ENCODE measurements at regions not wholly inside any gene's neighbourhood (a gene's known extent, or its start where the extent isn't known, plus 50 kb on each side); places are given as distances from the start of the nearest gene placed in this dataset.

DNA sequence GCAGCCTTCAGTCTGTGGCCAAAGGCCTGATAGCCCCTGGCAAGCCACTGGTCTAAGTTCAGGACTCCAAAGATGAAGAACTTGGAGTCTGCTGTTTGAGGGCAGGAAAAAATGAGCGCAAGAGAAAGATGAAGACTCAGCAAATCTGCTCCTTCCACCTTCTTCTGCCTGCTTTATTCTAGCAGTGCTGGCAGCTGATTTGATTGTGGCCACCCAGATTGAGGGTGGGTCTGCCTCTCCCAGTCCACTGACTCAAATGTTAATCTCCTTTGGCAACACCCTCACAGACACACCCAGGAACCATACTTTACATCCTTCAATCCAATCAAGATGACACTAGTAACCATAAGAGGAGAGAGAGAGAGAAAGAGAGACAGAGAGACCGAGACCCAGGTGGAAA is 127.6 kb downstream of the UTP18 start:
- WGBS, 2 experiments (ENCODE audit: low coverage in 1 of 2, low lambda C conversion rate in 2 of 2, missing lambda C conversion rate in 2 of 2), result 14 to 34% methylated on average over 2 of the region's 2 CpGs
- no peak overlapping the region for H3K9ac ChIP-seq

GRCh38 chr17:51389875-51390274 is 129.5 kb downstream of the UTP18 start:
- Histone ChIP-seq H3K27me3 (replicated peaks; ENCODE audit: insufficient read depth) (no peaks in the 10 kb centered on the region), H3K4me2 (ENCODE audit: unreplicated experiment) (no peak overlapping the region), H3K4me3 (no peak overlapping the region), H3K9me2 (ENCODE audit: insufficient read depth) (no peaks in the 10 kb centered on the region), H3K27ac (no peak overlapping the region), H2AFZ (no peak overlapping the region), H3F3A (ENCODE audit: insufficient read depth) (no peaks in the 10 kb centered on the region), H3K9ac (no peak overlapping the region), H4K20me1 (ENCODE audit: insufficient read depth) (no peaks in the 10 kb centered on the region), H3K79me2 (ENCODE audit: insufficient read depth) (no peaks in the 10 kb centered on the region), H3K36me3 (ENCODE audit: low read depth) (no peaks in the 10 kb centered on the region), H3K9me3 (ENCODE audit: low read depth) (no peaks in the 10 kb centered on the region), H3K4me1 (ENCODE audit: insufficient read depth) (no peaks in the 10 kb centered on the region)
- in situ Hi-C loops (cut with MboI), result no loop called here
- no peak for TF ChIP-seq EZH2phosphoT487 (IDR thresholded peaks at IDR 0.05; ENCODE audit: insufficient read depth, low read depth)
- no peak for TF ChIP-seq EZH2 (IDR thresholded peaks at IDR 0.05; ENCODE audit: insufficient read depth, poor library complexity, severe bottlenecking)
- 4% methylated on average over 1 of the region's 1 CpG for WGBS, 2 experiments (ENCODE audit: low coverage in 1 of 2, low lambda C conversion rate in 2 of 2, missing lambda C conversion rate in 2 of 2)
- no peak for DNase-seq

More for the DNA sequence above, 127.6 kb downstream of the UTP18 start:
- H2AFZ ChIP-seq, result no peak overlapping the region
- no peaks in the 10 kb centered on the region for H3K27me3 ChIP-seq (replicated peaks; ENCODE audit: insufficient read depth)
- no peak overlapping the region for H3K4me3 ChIP-seq
- H3K4me1 ChIP-seq (ENCODE audit: insufficient read depth), result no peaks in the 10 kb centered on the region
- no peaks in the 10 kb centered on the region for H3K9me3 ChIP-seq (ENCODE audit: low read depth)
- H4K20me1 ChIP-seq (ENCODE audit: insufficient read depth), result no peaks in the 10 kb centered on the region
- no peak for DNase-seq
- H3K36me3 ChIP-seq (ENCODE audit: low read depth), result no peaks in the 10 kb centered on the region
- TF ChIP-seq EZH2 (IDR thresholded peaks at IDR 0.05; ENCODE audit: insufficient read depth, poor library complexity, severe bottlenecking), result no peak
- no peak for TF ChIP-seq EZH2phosphoT487 (IDR thresholded peaks at IDR 0.05; ENCODE audit: insufficient read depth, low read depth)
- no peaks in the 10 kb centered on the region for H3K79me2 ChIP-seq (ENCODE audit: insufficient read depth)
- no peak overlapping the region for H3K4me2 ChIP-seq (ENCODE audit: unreplicated experiment)
- no peaks in the 10 kb centered on the region for H3K9me2 ChIP-seq (ENCODE audit: insufficient read depth)
- no peak overlapping the region for H3K27ac ChIP-seq
- in situ Hi-C loops (cut with MboI), result no loop called here
- H3F3A ChIP-seq (ENCODE audit: insufficient read depth), result no peaks in the 10 kb centered on the region

DNA sequence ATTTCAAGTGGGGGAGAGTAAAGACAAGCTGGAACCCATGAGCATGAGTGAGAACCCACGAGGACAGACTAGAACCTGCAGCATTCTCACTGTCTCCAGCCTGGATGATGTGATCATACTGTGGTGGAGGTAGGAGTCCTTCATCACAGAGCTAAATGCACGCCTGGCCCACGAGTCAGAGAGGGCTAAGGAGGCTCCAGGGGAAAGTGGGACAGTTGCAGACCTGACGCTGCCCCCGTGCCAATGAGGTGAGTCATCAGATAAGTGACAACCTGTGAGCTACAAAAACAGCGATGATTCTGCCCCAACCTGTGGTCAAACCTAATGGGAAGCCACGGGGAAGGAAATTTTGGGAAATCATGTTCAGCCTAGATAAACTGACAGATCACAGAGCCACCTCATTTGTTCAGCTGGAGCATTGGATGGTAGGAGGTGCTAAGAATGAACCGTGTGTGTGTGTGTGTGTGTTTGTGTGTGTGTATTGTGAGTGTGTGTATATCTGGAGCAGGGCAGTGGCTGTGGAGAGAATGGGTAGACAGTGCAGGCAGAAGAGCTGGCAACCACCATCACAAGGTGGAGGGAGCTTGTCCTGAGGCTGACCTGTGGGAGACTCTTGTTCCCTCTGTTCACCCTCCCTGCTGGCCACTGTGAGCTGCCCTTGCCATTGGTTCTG is 131.8 kb downstream of the UTP18 start:
- H3K36me3 ChIP-seq (ENCODE audit: low read depth), result no peaks in the 10 kb centered on the region
- H3K27ac ChIP-seq, result no peak overlapping the region
- no peak overlapping the region for H2AFZ ChIP-seq
- no peaks in the 10 kb centered on the region for H3K9me3 ChIP-seq (ENCODE audit: low read depth)
- no peak for TF ChIP-seq EZH2 (IDR thresholded peaks at IDR 0.05; ENCODE audit: insufficient read depth, poor library complexity, severe bottlenecking)
- no peak for TF ChIP-seq EZH2phosphoT487 (IDR thresholded peaks at IDR 0.05; ENCODE audit: insufficient read depth, low read depth)
- H3F3A ChIP-seq (ENCODE audit: insufficient read depth), result no peaks in the 10 kb centered on the region
- H4K20me1 ChIP-seq (ENCODE audit: insufficient read depth), result no peaks in the 10 kb centered on the region
- H3K4me2 ChIP-seq (ENCODE audit: unreplicated experiment), result no peak overlapping the region
- H3K27me3 ChIP-seq (replicated peaks; ENCODE audit: insufficient read depth), result no peaks in the 10 kb centered on the region
- WGBS, 2 experiments (ENCODE audit: low coverage in 1 of 2, low lambda C conversion rate in 2 of 2, missing lambda C conversion rate in 2 of 2), result 46 to 49% methylated on average over 8 of the region's 8 CpGs
- no peak overlapping the region for H3K4me3 ChIP-seq
- in situ Hi-C loops (cut with MboI), result no loop called here
- H3K9me2 ChIP-seq (ENCODE audit: insufficient read depth), result no peaks in the 10 kb centered on the region
- DNase-seq, result no peak
- H3K79me2 ChIP-seq (ENCODE audit: insufficient read depth), result no peaks in the 10 kb centered on the region
- no peak overlapping the region for H3K9ac ChIP-seq
- no peaks in the 10 kb centered on the region for H3K4me1 ChIP-seq (ENCODE audit: insufficient read depth)

DNA sequence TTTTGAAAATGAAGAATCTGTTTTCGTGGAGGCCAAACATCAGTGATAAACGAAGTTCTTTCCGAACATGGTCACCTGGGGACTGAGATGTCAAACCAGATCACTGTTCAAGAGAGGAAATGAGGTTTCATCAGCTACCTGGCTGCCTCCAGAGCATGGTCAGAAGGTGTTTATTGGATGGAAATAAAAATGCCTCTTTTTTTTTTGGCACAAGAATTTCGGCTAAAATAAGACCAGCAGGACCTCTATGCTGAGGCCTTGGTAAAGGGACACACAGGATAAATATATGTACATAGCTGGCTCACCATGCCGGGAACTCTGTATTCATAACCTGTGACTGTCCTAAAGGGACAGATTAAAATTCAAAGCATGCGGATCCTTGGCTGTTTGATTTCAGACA is 135.3 kb downstream of the UTP18 start:
- in situ Hi-C loops (cut with MboI), result no loop called here
- WGBS, 2 experiments (ENCODE audit: low coverage in 1 of 2, low lambda C conversion rate in 2 of 2, missing lambda C conversion rate in 2 of 2), result 26 to 35% methylated on average over 6 of the region's 6 CpGs
- Histone ChIP-seq H3K27me3 (replicated peaks; ENCODE audit: insufficient read depth) (no peaks in the 10 kb centered on the region), H3F3A (ENCODE audit: insufficient read depth) (no peaks in the 10 kb centered on the region), H3K4me3 (no peak overlapping the region), H3K9ac (no peak overlapping the region), H2AFZ (no peak overlapping the region), H4K20me1 (ENCODE audit: insufficient read depth) (no peaks in the 10 kb centered on the region), H3K79me2 (ENCODE audit: insufficient read depth) (no peaks in the 10 kb centered on the region), H3K4me1 (ENCODE audit: insufficient read depth) (peaks cover 4% of the 10 kb centered on the region; the same call in 1 of the 2 replicates), H3K9me2 (ENCODE audit: insufficient read depth) (no peaks in the 10 kb centered on the region), H3K27ac (no peak overlapping the region), H3K36me3 (ENCODE audit: low read depth) (no peaks in the 10 kb centered on the region), H3K4me2 (ENCODE audit: unreplicated experiment) (no peak overlapping the region), H3K9me3 (ENCODE audit: low read depth) (no peaks in the 10 kb centered on the region)
- DNase-seq, result no peak
- TF ChIP-seq EZH2phosphoT487 (IDR thresholded peaks at IDR 0.05; ENCODE audit: insufficient read depth, low read depth) (no peak), EZH2 (IDR thresholded peaks at IDR 0.05; ENCODE audit: insufficient read depth, poor library complexity, severe bottlenecking) (no peak)
